ENCODE measurements at regions not wholly inside any gene's neighbourhood (a gene's known extent, or its start where the extent isn't known, plus 50 kb on each side); places are given as distances from the start of the nearest gene placed in this dataset.
"Not testable (repeated sequence)": the region's sequence is repeated elsewhere in the genome, so short reads cannot be mapped to it uniquely, and the experiment has no call there.

DNA sequence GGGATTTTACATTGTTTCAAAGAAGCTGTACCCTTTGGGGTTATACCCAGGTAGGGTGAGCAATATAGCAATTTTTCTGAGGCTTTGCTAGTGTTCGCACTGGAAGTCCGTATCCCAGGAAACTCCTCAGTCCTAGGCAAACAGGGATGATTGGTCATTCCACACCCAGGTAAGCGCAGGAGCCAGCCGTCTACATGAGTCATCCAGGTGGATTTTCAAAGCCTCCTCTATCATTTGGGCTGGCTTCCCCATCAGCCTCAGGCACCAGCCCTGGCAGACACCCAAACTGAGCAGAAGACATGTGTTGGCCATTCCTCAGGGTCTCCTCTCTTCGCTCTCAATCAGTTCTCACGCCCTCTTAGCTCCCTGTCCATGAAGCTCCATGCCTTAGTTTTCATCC lies 135.6 kb downstream of the AIPL1 start:
- no peak for ATAC-seq
- Mint-ChIP-seq H3K36me3 (no peaks in the 10 kb centered on the region), H3K4me1 (no peaks in the 10 kb centered on the region), H3K9me3 (peaks cover 2% of the 10 kb centered on the region), H3K27ac (no peak overlapping the region), H3K4me3 (no peak overlapping the region)
- no peak for DNase-seq (ENCODE audit: low spot score in 2 of 2)

DNA sequence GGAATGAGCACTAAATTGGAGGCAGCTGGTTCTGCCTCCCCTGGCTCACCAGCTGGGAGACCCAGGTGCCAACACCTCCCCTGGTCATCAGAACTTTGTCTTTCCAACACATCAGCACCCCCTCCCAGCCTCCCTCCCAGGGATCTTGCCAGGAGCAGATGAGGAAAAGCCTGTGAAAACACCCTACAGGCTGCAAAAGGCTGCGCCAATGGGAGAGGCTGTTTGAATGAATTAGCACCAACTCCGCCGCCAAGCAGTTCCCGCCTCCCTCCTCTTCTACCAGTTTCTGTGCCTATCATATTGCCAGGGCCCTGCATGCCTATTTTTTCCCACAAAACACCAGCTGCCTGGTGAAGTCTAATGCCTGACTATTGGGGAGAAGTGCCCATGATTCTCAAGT lies 137.0 kb downstream of the AIPL1 start:
- ATAC-seq = no peak
- Mint-ChIP-seq H3K27ac (no peak overlapping the region), H3K9me3 (peaks cover 2% of the 10 kb centered on the region), H3K4me3 (no peak overlapping the region), H3K36me3 (no peaks in the 10 kb centered on the region), H3K4me1 (no peaks in the 10 kb centered on the region)
- DNase-seq (ENCODE audit: low spot score in 2 of 2) = no peak

DNA sequence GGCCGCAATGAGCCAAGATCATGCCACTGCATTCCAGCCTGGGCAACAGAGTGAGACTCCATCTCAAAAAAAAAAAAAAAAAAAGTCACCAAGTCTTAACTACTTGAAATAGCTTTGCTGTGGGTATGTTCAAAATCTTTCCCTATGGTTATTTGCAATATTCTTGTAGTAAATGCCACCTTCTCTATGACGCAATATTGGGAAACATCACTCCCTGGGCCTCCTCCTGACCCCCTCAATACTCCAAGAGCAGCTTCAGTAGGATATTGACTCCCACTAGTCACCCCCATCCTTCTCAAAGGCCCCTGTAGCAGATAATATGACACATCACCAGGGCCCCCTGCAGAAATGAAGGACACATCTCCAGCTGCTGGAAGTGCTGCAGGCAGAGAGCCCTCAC lies 137.8 kb downstream of the AIPL1 start:
- Mint-ChIP-seq H3K36me3 (no peaks in the 10 kb centered on the region), H3K4me3 (no peak overlapping the region), H3K27ac (no peak overlapping the region), H3K9me3 (peaks cover 2% of the 10 kb centered on the region), H3K4me1 (no peaks in the 10 kb centered on the region)
- DNase-seq (ENCODE audit: low spot score in 2 of 2) = no peak
- no peak for ATAC-seq

DNA sequence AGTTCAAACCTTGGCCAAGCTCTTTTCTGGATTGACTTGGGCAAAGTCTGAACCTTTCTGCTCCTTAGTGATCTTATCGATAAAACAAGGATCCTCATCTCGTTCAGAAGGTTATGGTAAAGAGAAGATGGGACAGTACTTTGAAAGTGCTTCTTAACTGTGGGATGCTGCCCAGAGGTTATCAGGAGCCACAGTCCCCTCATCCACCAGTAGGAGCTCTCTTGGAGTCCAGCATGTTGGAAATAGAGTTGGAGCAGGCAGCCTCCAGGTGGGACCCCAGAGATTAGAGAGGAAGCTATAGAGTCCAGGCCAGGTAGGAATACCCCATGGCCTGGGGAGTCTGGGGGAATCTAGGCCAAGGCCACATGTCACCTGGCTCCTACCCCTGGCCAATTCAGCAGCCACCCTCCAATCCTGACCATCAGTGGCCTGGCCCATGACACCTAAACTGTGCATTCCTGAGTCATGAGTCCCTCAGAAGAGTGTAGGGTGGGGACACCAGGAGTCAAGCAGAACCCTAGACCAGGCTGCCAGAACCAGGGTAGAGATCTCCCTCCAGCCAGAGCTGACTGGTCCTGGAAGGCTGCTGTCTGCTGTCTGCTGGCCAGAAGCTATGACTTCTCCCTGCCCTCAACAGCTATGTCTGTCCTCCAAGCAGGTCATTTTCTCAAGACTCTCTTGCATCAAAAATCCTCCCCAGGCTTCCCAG lies 144.3 kb downstream of the AIPL1 start:
- Mint-ChIP-seq H3K9me3 (no peaks in the 10 kb centered on the region), H3K27ac (no peak overlapping the region), H3K4me3 (no peak overlapping the region), H3K4me1 (no peaks in the 10 kb centered on the region), H3K36me3 (no peaks in the 10 kb centered on the region)
- DNase-seq (ENCODE audit: low spot score in 2 of 2) = no peak
- no peak for ATAC-seq

DNA sequence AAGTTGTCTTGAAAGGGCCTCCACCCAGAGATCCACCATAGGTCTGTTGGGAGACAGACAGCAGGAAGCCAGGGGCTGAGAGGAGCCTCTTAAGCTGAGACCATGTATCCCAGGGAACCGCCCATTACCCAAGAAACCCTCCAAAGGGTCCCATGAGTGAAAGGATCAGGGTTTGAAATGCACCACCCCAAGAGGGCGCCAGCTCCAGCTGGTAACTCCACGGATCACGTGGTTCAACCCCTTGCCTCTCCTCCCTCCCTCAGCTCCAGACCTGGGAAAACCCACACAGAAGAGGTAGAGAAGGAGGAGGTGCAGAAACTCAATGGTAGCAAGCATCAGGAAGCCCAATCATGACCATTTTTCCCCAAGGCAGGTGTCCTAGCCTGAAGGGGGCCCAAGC lies 148.7 kb downstream of the AIPL1 start:
- DNase-seq (ENCODE audit: low spot score in 2 of 2) (no peak), ATAC-seq (no peak)
- Mint-ChIP-seq H3K4me1 (no peaks in the 10 kb centered on the region), H3K27ac (no peak overlapping the region), H3K9me3 (no peaks in the 10 kb centered on the region), H3K4me3 (no peak overlapping the region), H3K36me3 (no peaks in the 10 kb centered on the region)

DNA sequence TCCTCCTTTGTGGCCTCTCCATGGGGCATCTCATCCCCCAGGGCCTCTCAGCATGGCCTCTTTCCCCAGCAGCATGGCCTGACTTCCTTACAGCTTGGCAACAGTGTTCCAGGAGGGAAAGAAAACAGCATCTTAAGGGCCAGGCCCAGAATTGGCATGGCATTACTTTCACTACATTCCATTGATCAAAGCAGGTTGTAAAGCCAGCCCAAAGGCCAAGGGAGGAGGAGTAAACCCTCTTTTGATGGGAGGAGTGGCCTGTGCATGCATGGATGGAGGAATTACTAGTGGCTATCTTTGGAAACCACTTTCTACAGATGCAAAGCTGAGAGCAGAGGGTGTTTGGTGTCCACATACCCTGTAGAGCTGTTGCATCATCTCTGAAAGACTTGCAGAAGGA lies 149.4 kb downstream of the AIPL1 start:
- Mint-ChIP-seq H3K9me3 (no peaks in the 10 kb centered on the region), H3K36me3 (no peaks in the 10 kb centered on the region), H3K4me3 (no peak overlapping the region), H3K27ac (no peak overlapping the region), H3K4me1 (no peaks in the 10 kb centered on the region)
- no peak for DNase-seq (ENCODE audit: low spot score in 2 of 2)
- no peak for ATAC-seq

DNA sequence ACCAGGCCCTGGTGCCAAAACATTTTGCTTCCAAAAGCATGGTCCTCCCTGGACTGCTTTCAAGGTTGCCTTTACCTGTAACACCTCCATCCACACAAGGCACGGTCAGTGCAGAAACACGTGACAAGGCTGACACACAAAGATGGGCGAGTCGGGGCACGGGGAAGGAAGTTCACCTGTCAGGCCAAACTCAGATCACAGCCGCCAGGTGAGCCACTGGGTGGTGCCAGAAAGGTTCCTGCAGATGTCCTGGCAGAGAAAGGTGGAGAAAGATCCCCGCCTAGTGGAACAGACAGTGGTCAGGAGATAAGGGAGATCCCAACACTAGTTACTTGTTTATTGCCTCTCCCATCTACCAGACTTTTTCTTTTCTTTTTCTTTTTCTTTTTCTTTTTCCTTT lies 155.3 kb downstream of the AIPL1 start:
- H3K4me3 Mint-ChIP-seq = no peak overlapping the region
- H3K36me3 Mint-ChIP-seq = no peaks in the 10 kb centered on the region
- H3K9me3 Mint-ChIP-seq = no peaks in the 10 kb centered on the region
- no peak overlapping the region for H3K27ac Mint-ChIP-seq
- ATAC-seq = no peak
- H3K4me1 Mint-ChIP-seq = no peaks in the 10 kb centered on the region
- no peak for DNase-seq (ENCODE audit: low spot score in 2 of 2)

DNA sequence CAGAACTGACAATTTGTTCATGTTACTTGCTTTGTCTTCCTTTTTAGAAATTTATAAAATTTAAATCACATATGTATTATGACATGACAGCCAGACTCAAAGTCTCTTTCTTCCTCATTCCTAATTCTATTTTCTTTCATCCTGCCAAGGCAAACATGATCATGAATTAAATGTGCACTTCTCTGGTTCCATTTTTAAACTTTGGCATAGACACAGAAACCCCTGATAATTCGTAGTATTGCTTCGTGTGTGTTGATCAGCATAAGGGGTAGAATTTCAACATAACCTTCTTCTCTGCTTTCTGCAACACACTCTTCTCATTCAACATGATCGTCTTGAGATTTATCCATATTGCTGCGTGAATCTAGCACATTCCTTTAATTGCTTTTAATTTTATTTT lies 156.5 kb downstream of the AIPL1 start:
- H3K4me1 Mint-ChIP-seq = no peaks in the 10 kb centered on the region
- H3K4me3 Mint-ChIP-seq = no peak overlapping the region
- DNase-seq (ENCODE audit: low spot score in 2 of 2) (no peak), ATAC-seq (no peak)
- no peaks in the 10 kb centered on the region for H3K36me3 Mint-ChIP-seq
- H3K9me3 Mint-ChIP-seq = no peaks in the 10 kb centered on the region
- H3K27ac Mint-ChIP-seq = no peak overlapping the region

DNA sequence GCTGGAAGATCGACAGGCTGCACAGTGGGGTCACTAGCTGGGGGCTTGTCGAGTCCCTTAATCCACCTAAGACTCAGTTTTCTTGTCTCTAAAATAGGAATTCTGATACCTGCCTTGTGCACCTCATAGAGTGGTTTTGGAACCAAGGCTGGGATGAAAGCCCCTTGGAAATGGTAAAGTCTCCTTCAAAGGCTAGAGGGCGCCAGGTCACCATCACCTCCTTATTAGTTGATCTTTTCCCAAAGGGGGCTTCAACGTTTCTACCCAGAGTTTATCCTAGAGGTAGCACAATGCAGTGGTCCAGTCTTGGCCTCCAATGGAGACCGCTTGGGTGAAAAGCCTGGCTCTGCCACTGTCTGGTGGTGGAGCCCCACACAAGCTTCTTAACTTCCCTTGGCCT lies 158.2 kb downstream of the AIPL1 start:
- ATAC-seq = no peak
- no peaks in the 10 kb centered on the region for H3K9me3 Mint-ChIP-seq
- no peaks in the 10 kb centered on the region for H3K36me3 Mint-ChIP-seq
- no peak overlapping the region for H3K27ac Mint-ChIP-seq
- H3K4me1 Mint-ChIP-seq = no peaks in the 10 kb centered on the region
- DNase-seq (ENCODE audit: low spot score in 2 of 2) = no peak
- no peak overlapping the region for H3K4me3 Mint-ChIP-seq

DNA sequence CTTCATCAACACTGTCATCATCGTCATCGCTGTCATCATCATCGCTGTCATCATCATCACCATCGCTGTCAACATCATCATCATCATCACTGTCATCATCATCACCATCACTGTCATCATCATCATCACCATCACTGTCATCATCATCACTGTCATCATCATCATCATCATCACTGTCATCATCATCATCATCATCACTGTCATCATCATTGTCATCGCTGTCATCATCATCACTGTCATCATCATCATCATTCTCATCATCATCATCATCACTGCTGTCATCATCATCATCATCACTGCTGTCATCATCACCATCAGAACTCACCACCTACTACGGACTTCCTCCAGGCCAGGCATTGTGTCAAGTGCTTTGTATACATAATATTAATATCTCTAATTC lies 160.6 kb downstream of the AIPL1 start:
- Mint-ChIP-seq H3K36me3 (no peaks in the 10 kb centered on the region), H3K9me3 (peaks cover 7% of the 10 kb centered on the region), H3K4me1 (no peaks in the 10 kb centered on the region), H3K27ac (no peak overlapping the region), H3K4me3 (no peak overlapping the region)
- DNase-seq (ENCODE audit: low spot score in 2 of 2) (no peak), ATAC-seq (no peak)

DNA sequence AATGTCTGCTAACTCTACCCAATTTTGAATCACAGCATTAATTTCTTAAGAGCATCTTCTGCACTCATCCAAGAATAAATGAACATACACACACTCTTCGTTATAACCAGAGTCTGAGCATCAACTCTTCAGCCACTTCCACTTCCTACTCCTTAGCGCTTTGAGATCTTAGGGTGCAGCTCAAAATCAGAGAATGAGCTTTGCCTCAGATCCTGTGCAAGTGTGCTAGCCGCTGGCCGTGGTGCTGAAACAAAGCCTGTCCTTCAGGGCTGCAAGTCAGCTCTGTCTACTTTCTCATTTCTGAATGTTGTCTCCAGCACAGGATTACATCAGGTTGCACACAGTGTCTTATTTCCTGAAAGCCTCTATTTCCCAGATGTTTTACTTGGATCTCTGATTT lies 165.4 kb downstream of the AIPL1 start:
- Mint-ChIP-seq H3K4me3 (no peak overlapping the region), H3K9me3 (peaks cover 13% of the 10 kb centered on the region), H3K4me1 (no peaks in the 10 kb centered on the region), H3K36me3 (no peaks in the 10 kb centered on the region), H3K27ac (no peak overlapping the region)
- ATAC-seq (no peak), DNase-seq (ENCODE audit: low spot score in 2 of 2) (no peak)

DNA sequence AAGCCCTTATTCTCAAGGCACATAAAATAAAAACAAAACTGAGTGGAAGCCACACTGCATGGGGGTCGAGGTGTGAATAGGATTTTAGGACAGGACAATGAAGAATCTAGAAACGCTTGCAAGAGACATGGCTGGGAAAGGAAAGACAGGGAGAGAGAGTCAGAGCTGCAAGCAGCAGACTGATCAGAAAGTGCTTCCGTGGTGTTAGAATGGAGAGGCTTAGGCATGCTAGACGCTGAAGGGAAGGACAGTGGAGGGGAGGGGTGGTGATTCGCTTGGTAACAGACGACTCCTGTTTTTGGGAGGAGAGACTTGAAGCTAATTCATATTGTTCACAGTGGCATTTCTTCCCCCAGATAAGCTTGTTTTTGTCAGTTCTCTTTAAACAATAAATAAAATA lies 173.5 kb downstream of the AIPL1 start:
- Mint-ChIP-seq H3K27ac (no peak overlapping the region), H3K4me1 (no peaks in the 10 kb centered on the region), H3K4me3 (no peak overlapping the region), H3K36me3 (no peaks in the 10 kb centered on the region), H3K9me3 (peaks cover 6% of the 10 kb centered on the region)
- ATAC-seq (no peak), DNase-seq (ENCODE audit: low spot score in 2 of 2) (no peak)

DNA sequence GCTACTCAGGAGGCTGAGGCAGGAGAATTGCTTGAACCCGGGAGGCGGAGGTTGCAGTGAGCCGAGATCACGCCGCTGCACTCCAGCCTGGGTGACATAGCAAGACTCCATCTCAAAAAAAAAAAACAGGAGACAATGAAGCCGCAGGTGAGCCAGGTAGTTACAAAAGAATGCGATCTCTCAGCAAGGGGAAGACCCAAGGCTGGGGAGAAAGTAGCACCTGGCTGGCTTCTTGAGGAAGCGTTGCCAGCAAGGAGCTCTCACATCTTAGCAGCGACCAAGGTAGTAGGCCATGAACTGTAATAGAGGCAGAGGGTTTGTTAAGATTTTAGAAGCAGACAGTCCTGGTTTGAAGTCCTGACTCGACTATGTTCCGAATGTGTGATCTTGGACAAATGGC lies 175.0 kb downstream of the AIPL1 start:
- H3K4me1 Mint-ChIP-seq = no peaks in the 10 kb centered on the region
- no peaks in the 10 kb centered on the region for H3K9me3 Mint-ChIP-seq
- H3K4me3 Mint-ChIP-seq = no peak overlapping the region
- ATAC-seq (no peak), DNase-seq (ENCODE audit: low spot score in 2 of 2) (no peak)
- no peak overlapping the region for H3K27ac Mint-ChIP-seq
- no peaks in the 10 kb centered on the region for H3K36me3 Mint-ChIP-seq

DNA sequence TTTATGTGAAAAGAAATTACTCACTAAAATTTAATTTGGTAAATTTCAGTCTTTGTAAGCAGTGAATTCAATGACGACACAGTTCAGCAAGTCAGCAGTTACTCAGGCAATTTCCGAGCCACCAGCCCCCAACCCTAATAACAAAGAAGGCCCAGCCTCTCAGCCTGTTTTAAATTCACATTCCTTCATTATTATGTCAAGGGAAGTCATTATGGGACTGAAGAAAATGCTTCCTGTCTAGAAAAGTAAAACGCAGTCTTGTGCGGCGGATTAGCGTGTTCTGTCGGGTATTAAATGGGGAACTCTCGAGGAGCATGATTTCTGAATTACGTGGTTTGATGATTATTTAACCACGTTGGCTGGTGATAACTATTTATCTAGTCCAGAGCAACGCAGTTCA lies 177.6 kb downstream of the AIPL1 start:
- no peak overlapping the region for H3K4me3 Mint-ChIP-seq
- DNase-seq (ENCODE audit: low spot score in 2 of 2) = no peak
- H3K4me1 Mint-ChIP-seq = no peaks in the 10 kb centered on the region
- no peaks in the 10 kb centered on the region for H3K36me3 Mint-ChIP-seq
- no peak for ATAC-seq
- no peak overlapping the region for H3K27ac Mint-ChIP-seq
- H3K9me3 Mint-ChIP-seq = no peaks in the 10 kb centered on the region

DNA sequence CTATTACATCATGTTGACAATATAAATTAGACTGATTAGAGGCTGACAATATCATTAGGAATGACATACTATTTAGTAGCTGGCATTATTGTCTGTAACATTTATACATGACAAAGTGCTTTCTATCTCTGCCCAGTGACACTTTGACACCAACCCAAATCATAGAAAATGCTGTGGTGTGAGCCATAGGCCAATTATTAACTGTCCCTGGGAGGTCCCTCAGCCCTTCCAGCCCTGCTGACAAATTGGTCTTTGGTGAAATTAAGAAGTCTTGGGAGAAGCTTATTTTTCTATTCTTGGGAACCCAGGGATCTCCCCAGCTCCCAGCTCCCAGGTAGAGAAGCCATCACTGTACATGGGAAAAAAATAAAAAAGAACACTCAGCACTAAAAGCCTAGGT lies 179.6 kb downstream of the AIPL1 start:
- Mint-ChIP-seq H3K27ac (no peak overlapping the region), H3K4me3 (no peak overlapping the region), H3K36me3 (no peaks in the 10 kb centered on the region), H3K9me3 (no peaks in the 10 kb centered on the region), H3K4me1 (no peaks in the 10 kb centered on the region)
- DNase-seq (ENCODE audit: low spot score in 2 of 2) (no peak), ATAC-seq (no peak)

DNA sequence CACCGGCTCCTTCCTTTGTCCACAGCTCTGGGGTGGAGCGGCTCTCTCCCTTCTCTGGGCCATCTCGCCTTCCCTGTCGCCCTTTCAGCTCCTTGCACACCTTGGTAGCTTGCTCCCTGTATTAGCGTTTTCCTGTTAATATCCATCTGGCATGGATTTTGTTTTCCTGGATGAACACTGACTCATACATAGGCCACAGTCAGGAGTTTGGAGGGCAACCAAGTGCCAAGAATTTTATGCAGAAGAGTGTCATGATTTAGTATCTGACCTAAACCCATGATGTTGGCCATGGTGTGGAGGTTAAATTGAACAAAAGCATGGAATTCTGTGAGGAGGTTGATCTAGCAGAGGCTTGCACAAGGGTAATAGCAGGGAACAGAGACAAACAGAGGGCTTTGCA lies 180.9 kb downstream of the AIPL1 start:
- H3K27ac Mint-ChIP-seq = no peak overlapping the region
- no peaks in the 10 kb centered on the region for H3K4me1 Mint-ChIP-seq
- DNase-seq (ENCODE audit: low spot score in 2 of 2) = no peak
- H3K9me3 Mint-ChIP-seq = no peaks in the 10 kb centered on the region
- no peak for ATAC-seq
- H3K4me3 Mint-ChIP-seq = no peak overlapping the region
- H3K36me3 Mint-ChIP-seq = no peaks in the 10 kb centered on the region

DNA sequence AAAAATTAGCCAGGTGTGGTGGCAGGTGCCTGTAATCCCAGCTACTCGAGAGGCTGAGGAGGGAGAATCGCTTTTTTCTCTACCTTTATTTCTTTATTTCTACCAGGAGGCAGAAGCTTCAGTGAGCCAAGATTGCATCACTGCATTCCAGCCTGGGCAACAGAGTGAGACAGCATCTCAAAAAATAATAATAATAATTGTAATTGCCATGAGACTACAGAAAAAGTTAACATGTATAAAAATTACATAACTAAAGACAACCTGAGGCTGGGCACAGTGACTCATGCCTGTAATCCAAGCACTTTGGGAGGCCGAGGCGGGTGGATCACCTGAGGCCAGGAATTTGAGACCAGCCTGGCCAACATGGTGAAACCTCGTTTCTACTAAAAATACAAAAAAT lies 181.5 kb downstream of the WSCD1 start:
- not testable (repeated sequence) for H3K9me3 Mint-ChIP-seq; H3K27ac Mint-ChIP-seq; H3K4me1 Mint-ChIP-seq; H3K4me3 Mint-ChIP-seq; DNase-seq (ENCODE audit: low spot score in 2 of 2); ATAC-seq; H3K36me3 Mint-ChIP-seq
